HepG2 (cell line): ENCODE measurements at regions not wholly inside any gene's neighbourhood (a gene's known extent, or its start where the extent isn't known, plus 50 kb on each side); places are given as distances from the start of the nearest gene placed in this dataset.

Experiments
- ATAC-seq: fragments of 200-7000 bp; cut with Tn5 transposase; 3 replicates; pipeline ENCODE4 v1.9.1; 2020; ENCODE audit warnings: mild to moderate bottlenecking, moderate library complexity
- BruUV-seq: library from RNA; stranded (reverse); fragments of 400-500 nt; replicated peaks from 2 replicates; lab custom pipeline; 2021; lab: Mats Ljungman, UMichigan
- CTCF ChIA-PET: fragments of 300-600 bp; formaldehyde crosslinking; extraction: SDS; loops from one replicate; lab custom pipeline; 2021; ENCODE audit warnings: low total read pairs, inconsistent platforms, low intra/inter-chr PET ratio; lab: Yijun Ruan, JAX
- POLR2A ChIA-PET: fragments of 350-600 bp; sonication (Branson Sonifier 250); formaldehyde crosslinking; loops from one replicate; lab custom pipeline; 2020; ENCODE audit warnings: antibody characterized with exemption, inconsistent platforms; lab: Yijun Ruan, JAX
- DNase-seq: peaks from one replicate; pipeline ENCODE4 v3.0.0-alpha.2; 2015; ENCODE audit warnings: low spot score
- FAIRE-seq: peaks from 3 replicates; lab custom pipeline; 2011; peaks lifted over from hg19 to GRCh38; lab: Jason Lieb, UNC
- H2AFZ ChIP-seq: one replicate; pipeline ENCODE4 v1.6.1; 2011; ENCODE audit warnings: low read length, inconsistent platforms
- H3K27ac ChIP-seq: fragments of 300-600 bp; 3 replicates; pipeline ENCODE4 v1.8.0; 2011; ENCODE audit warnings: mixed run types, mild to moderate bottlenecking, mixed read lengths, low read length, inconsistent platforms; ENCODE audit not compliant: insufficient read depth; ENCODE audit errors: extremely low read length
- H3K27me3 ChIP-seq, 2 experiments: fragments of 200-600 bp in 1 of 2; 2 replicates in 1 of 2; 3 replicates in 1 of 2; pipeline versions ENCODE4 v1.6.0 to v1.8.0; 2011; ENCODE audit warnings: low read length in 2 of 2, mild to moderate bottlenecking in 2 of 2, moderate library complexity in 2 of 2, inconsistent platforms in 1 of 2; ENCODE audit not compliant: insufficient read depth in 2 of 2, control insufficient read depth in 1 of 2
- H3K36me3 ChIP-seq, 2 experiments: fragments of 200-600 bp in 1 of 2; replicated peaks in 1 of 2; 2 replicates in 1 of 2; 3 replicates in 1 of 2; pipeline versions ENCODE4 v1.5.1 to v1.8.0; 2011; ENCODE audit warnings: low read length in 2 of 2, inconsistent platforms in 1 of 2; ENCODE audit not compliant: insufficient read depth in 2 of 2, control insufficient read depth in 1 of 2
- H3K4me1 ChIP-seq: 2 replicates; pipeline ENCODE4 v1.5.1; 2012; ENCODE audit warnings: low read length, inconsistent platforms; ENCODE audit not compliant: insufficient read depth
- H3K4me2 ChIP-seq: 2 replicates; pipeline ENCODE4 v1.6.0; 2011; ENCODE audit warnings: low read depth, low read length, inconsistent platforms
- H3K4me3 ChIP-seq, 3 experiments: fragments of 200-600 bp in 1 of 3; sonication (generic), shearing (Covaris generic) in 1 of 3; replicated peaks in 1 of 3; 2 replicates each; pipeline ENCODE4 v1.5.1; 2011 to 2016; ENCODE audit warnings: low read length in 3 of 3, inconsistent platforms in 2 of 3, low read depth in 2 of 3, mild to moderate bottlenecking in 2 of 3, control low read depth in 1 of 3, mixed read lengths in 1 of 3; ENCODE audit not compliant: insufficient read depth in 1 of 3
- H3K79me2 ChIP-seq: one replicate; pipeline ENCODE4 v1.6.1; 2011; ENCODE audit warnings: low read length, inconsistent platforms; ENCODE audit not compliant: insufficient read depth
- H3K9ac ChIP-seq: 2 replicates; pipeline ENCODE4 v1.6.0; 2011; ENCODE audit warnings: mild to moderate bottlenecking, low read depth, low read length, inconsistent platforms; ENCODE audit not compliant: insufficient read depth
- H3K9me3 ChIP-seq: 2 replicates; pipeline ENCODE4 v1.5.1; 2012; ENCODE audit warnings: mild to moderate bottlenecking, low read length
- H4K20me1 ChIP-seq: 2 replicates; pipeline ENCODE4 v1.6.0; 2011; ENCODE audit warnings: inconsistent platforms, mild to moderate bottlenecking, low read length, moderate library complexity; ENCODE audit not compliant: insufficient read depth
- CC2D1A ChIP-seq: sonication (generic); formaldehyde crosslinking; IDR thresholded peaks from 2 replicates; pipeline ENCODE4 v1.8.1; 2023; ENCODE audit warnings: mild to moderate bottlenecking, missing genetic modification reagents
- EEA1 ChIP-seq: sonication (generic); formaldehyde crosslinking; IDR thresholded peaks from 2 replicates; pipeline ENCODE4 v1.5.1; 2020; ENCODE audit warnings: mild to moderate bottlenecking, missing genetic modification reagents, borderline replicate concordance
- FOXC1 ChIP-seq: sonication (generic); formaldehyde crosslinking; IDR thresholded peaks from 2 replicates; pipeline ENCODE4 v1.8.0; 2022; ENCODE audit warnings: mild to moderate bottlenecking, missing genetic modification reagents, borderline replicate concordance
- HOXA9 ChIP-seq: sonication (generic); formaldehyde crosslinking; IDR thresholded peaks from 2 replicates; pipeline ENCODE4 v1.8.1; 2022; ENCODE audit warnings: missing genetic modification reagents, mild to moderate bottlenecking, moderate library complexity, borderline replicate concordance
- PHF20 ChIP-seq: sonication (generic); formaldehyde crosslinking; IDR thresholded peaks from 2 replicates; pipeline ENCODE4 v1.5.0; 2020; ENCODE audit warnings: mild to moderate bottlenecking, missing genetic modification reagents
- SNAPC4 ChIP-seq: sonication (generic); formaldehyde crosslinking; IDR thresholded peaks from 2 replicates; pipeline ENCODE4 v1.4.0; 2020; ENCODE audit warnings: mild to moderate bottlenecking, missing genetic modification reagents
- TCF7L2 ChIP-seq: IDR thresholded peaks from 2 replicates; pipeline ENCODE4 v1.6.1; 2011; ENCODE audit warnings: mild to moderate bottlenecking, low read depth, low read length, moderate library complexity
- TFE3 ChIP-seq: IDR thresholded peaks from 2 replicates; pipeline ENCODE4 v1.6.1; 2016
- XBP1 ChIP-seq: sonication (generic); formaldehyde crosslinking; IDR thresholded peaks from 2 replicates; pipeline ENCODE4 v1.5.0; 2020; ENCODE audit warnings: missing genetic modification reagents
- ZKSCAN8 ChIP-seq: IDR thresholded peaks from 2 replicates; pipeline ENCODE4 v1.6.1; 2016; ENCODE audit warnings: borderline replicate concordance, missing genetic modification reagents, missing compliant biosample characterization
- ZNF34 ChIP-seq: sonication (generic); formaldehyde crosslinking; IDR thresholded peaks from 2 replicates; pipeline ENCODE4 v1.4.0; 2020; ENCODE audit warnings: mild to moderate bottlenecking, missing genetic modification reagents, borderline replicate concordance
- ZNF607 ChIP-seq: sonication (generic); formaldehyde crosslinking; IDR thresholded peaks from 2 replicates; pipeline ENCODE4 v1.5.1; 2020; ENCODE audit warnings: missing genetic modification reagents, mild to moderate bottlenecking, borderline replicate concordance
- ZNF629 ChIP-seq: sonication (generic); formaldehyde crosslinking; conservative IDR thresholded peaks from 2 replicates; pipeline ENCODE4 v1.5.0; 2020; ENCODE audit warnings: missing genetic modification reagents
- WGBS: methylation state at CpG from one replicate; pipeline ENCODE4 v1.1.6; 2017; ENCODE audit warnings: low lambda C conversion rate; 5-methylcytosine and 5-hydroxymethylcytosine counted together
- in situ Hi-C: cut with HindIII; loops from 2 replicates; pipeline ENCODE4 v1.10.0; 2017; ENCODE audit warnings: low pct_unique_long_range_greater_than_20kb; ENCODE audit not compliant: extremely low pct_ligation_motif_present
- intact Hi-C: fragments of 100-400 bp; cut with micrococcal nuclease; formaldehyde crosslinking; loops from one replicate; pipeline ENCODE4 v1.10.0; 2022; ENCODE audit not compliant: unreplicated experiment
- TF ChIP-seq, protein P1 (sequence below): sonication (generic); formaldehyde crosslinking; IDR thresholded peaks from 2 replicates; pipeline ENCODE4 v1.8.1; 2023; ENCODE audit warnings: mild to moderate bottlenecking, missing genetic modification reagents
- TF ChIP-seq, protein P2 (sequence below): sonication (generic); formaldehyde crosslinking; IDR thresholded peaks from 2 replicates; pipeline ENCODE4 v1.5.0; 2020; ENCODE audit warnings: mild to moderate bottlenecking, missing genetic modification reagents

DNA sequence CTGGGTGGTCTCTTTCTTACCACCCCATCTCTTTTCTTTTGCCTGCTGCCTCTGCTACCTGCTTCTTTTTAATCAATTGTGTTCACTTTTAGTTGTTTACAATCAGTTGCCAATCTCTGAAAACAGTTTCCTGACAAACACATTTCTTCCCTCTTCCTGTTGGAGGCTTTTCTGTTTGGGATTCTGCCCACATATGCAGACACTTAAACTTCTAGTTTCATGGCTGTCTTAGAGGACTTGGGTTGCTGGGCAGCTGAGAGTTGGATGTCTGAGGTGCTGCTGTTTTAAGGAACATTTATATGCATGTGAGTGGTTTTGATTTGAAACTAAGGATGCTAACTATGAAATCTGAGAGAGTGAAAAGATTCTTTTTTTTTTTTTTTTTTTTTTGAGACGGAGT lies 112.3 kb upstream of the LIMCH1 start:
- intact Hi-C loops, result no loop called here
- no peak for DNase-seq
- no TSS peak for BruUV-seq
- Histone ChIP-seq H3K4me3 (no peak overlapping the region), H3K9me3 (no peaks in the 10 kb centered on the region), H4K20me1 (no peaks in the 10 kb centered on the region), H3K27ac (no peak overlapping the region), H3K27me3 (peaks cover 0 to 5% of the 10 kb centered on the region in 2 experiments; a peak in 2 of 5 replicates), H3K79me2 (no peaks in the 10 kb centered on the region), H3K4me1 (no peaks in the 10 kb centered on the region), H3K9ac (no peak overlapping the region), H2AFZ (no peak overlapping the region), H3K36me3 (no peaks in the 10 kb centered on the region), H3K4me2 (no peak overlapping the region)
- in situ Hi-C loops, result no loop called here
- ATAC-seq, result no peak
- POLR2A ChIA-PET, result no interaction called here
- WGBS, result 44% methylated on average over 1 of the region's 1 CpG
- TF ChIP-seq XBP1 (no peak), EEA1 (CRISPR knock-in tag) (no peak), ZNF34 (no peak), ZNF629 (CRISPR knock-in tag) (no peak), PHF20 (CRISPR knock-in tag) (no peak), ZNF607 (CRISPR knock-in tag) (no peak), HOXA9 (CRISPR knock-in tag) (no peak), TCF7L2 (no peak), CC2D1A (CRISPR knock-in tag) (no peak), SNAPC4 (CRISPR knock-in tag) (no peak), ZKSCAN8 (CRISPR knock-in tag) (no peak), TFE3 (CRISPR knock-in tag) (no peak), FOXC1 (CRISPR knock-in tag) (no peak)
- TF ChIP-seq, protein P1, sequence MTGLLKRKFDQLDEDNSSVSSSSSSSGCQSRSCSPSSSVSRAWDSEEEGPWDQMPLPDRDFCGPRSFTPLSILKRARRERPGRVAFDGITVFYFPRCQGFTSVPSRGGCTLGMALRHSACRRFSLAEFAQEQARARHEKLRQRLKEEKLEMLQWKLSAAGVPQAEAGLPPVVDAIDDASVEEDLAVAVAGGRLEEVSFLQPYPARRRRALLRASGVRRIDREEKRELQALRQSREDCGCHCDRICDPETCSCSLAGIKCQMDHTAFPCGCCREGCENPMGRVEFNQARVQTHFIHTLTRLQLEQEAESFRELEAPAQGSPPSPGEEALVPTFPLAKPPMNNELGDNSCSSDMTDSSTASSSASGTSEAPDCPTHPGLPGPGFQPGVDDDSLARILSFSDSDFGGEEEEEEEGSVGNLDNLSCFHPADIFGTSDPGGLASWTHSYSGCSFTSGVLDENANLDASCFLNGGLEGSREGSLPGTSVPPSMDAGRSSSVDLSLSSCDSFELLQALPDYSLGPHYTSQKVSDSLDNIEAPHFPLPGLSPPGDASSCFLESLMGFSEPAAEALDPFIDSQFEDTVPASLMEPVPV (CRISPR knock-in tag), result no peak
- TF ChIP-seq, protein P2, sequence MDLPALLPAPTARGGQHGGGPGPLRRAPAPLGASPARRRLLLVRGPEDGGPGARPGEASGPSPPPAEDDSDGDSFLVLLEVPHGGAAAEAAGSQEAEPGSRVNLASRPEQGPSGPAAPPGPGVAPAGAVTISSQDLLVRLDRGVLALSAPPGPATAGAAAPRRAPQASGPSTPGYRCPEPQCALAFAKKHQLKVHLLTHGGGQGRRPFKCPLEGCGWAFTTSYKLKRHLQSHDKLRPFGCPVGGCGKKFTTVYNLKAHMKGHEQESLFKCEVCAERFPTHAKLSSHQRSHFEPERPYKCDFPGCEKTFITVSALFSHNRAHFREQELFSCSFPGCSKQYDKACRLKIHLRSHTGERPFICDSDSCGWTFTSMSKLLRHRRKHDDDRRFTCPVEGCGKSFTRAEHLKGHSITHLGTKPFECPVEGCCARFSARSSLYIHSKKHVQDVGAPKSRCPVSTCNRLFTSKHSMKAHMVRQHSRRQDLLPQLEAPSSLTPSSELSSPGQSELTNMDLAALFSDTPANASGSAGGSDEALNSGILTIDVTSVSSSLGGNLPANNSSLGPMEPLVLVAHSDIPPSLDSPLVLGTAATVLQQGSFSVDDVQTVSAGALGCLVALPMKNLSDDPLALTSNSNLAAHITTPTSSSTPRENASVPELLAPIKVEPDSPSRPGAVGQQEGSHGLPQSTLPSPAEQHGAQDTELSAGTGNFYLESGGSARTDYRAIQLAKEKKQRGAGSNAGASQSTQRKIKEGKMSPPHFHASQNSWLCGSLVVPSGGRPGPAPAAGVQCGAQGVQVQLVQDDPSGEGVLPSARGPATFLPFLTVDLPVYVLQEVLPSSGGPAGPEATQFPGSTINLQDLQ, result no peak
- CTCF ChIA-PET, result no interaction called here
- FAIRE-seq, result no peak
